ENCODE measurements at regions not wholly inside any gene's neighbourhood (a gene's known extent, or its start where the extent isn't known, plus 50 kb on each side); places are given as distances from the start of the nearest gene placed in this dataset.
A peak's percentile ranks its signal among the peaks of the same experiment; 100 is the strongest.
"Not testable (repeated sequence)": the region's sequence is repeated elsewhere in the genome, so short reads cannot be mapped to it uniquely, and the experiment has no call there.

DNA sequence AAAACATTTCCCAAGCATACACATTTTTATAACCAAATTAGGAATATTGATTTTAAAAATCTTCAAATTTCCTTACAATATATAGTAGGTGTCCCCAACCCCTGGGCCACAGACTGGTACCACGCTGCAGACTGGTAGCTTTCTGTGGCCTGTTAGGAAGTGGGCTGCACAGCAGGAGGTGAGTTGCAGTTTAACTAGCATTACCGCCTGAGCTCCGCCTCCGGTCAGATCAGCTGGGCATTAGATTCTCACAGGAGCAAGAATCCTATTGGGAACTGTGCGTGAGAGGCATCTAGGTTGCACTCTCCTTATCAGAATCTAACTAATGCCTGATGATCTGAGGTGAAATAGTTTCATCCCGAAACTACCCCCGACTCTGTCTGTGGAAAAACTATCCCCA, 62.1 kb downstream of the ZWINT start:
- DNase-seq (ENCODE audit: low spot score): no peak

- no peak for DNase-seq (ENCODE audit: low spot score)
Observed at GRCh38 chr10:56296618-56297017, 64.4 kb downstream of the ZWINT start.

GRCh38 chr10:56288403-56288802, 72.7 kb downstream of the ZWINT start:
- DNase-seq (ENCODE audit: low spot score): no peak

- no peak for DNase-seq (ENCODE audit: low spot score)
Observed at GRCh38 chr10:56286096-56286495, 75.0 kb downstream of the ZWINT start.

GRCh38 chr10:56279270-56279669, 81.8 kb downstream of the ZWINT start:
- no peak for DNase-seq (ENCODE audit: low spot score)

DNA sequence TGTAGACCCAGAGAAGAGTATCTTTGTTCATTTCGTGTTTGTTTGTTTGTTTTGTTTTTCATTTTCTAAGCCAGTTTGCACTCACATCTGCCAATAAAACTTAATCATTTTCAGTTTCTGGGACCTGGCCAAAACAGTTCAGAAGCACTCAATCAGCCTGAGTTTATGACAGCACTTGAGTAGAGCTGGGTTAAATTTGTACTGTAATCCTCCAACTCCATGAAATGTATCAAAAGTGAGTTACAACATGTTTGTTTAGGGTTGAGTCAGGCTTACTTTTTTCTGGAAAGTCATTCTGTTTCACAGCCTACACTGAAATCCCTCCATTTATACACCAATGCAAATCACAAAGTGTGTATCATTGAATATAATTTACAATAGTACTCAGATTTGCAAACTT, 91.9 kb downstream of the ZWINT start:
- no peak for DNase-seq (ENCODE audit: low spot score)

DNA sequence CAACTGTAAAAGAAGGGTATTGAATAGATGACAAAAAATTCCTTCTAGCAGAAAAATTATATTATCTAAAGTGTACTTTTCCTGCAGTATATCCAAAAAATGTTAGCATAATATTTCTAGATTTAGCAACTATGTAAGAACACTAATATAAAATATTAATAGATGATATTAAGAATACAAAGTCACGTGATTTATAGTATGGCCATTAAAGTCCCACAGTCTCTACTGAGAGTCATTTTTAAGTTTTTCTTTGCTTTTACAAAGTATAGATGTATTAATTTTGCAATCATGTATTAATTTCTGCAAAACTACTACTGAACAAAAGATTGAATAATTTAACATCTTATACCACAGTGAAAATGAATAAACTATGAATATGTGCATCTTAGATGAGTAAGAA, 94.9 kb downstream of the ZWINT start:
- DNase-seq (ENCODE audit: low spot score): no peak

GRCh38 chr10:56258991-56259390, 102.1 kb downstream of the ZWINT start:
- DNase-seq (ENCODE audit: low spot score): no peak

DNA sequence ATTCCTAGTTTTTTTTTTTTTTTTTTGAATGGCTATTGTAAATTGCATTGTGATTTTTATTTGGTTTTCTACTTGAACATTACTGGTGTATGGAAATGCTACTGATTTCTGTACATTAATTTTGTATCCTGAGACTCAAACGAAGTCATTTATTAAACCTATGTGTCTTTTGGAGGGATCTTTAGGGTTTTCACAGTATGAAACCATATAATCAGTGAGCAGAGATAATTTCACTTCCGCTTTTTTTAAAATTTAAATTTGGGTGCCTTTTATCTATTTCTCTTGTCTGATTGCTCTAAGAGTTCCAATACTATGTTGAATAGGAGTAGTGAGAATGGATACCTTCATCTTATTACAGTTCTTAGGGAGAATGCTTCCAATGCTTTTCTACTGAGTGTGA, 102.7 kb downstream of the ZWINT start:
- no peak for DNase-seq (ENCODE audit: low spot score)

- DNase-seq (ENCODE audit: low spot score): no peak
Observed at GRCh38 chr10:56255298-56255697, 105.8 kb downstream of the ZWINT start.

- no peak for DNase-seq (ENCODE audit: low spot score)
Observed at GRCh38 chr10:56240471-56240870, 120.6 kb downstream of the ZWINT start.

GRCh38 chr10:56231436-56231835, 129.6 kb downstream of the ZWINT start:
- no peak for DNase-seq (ENCODE audit: low spot score)

DNA sequence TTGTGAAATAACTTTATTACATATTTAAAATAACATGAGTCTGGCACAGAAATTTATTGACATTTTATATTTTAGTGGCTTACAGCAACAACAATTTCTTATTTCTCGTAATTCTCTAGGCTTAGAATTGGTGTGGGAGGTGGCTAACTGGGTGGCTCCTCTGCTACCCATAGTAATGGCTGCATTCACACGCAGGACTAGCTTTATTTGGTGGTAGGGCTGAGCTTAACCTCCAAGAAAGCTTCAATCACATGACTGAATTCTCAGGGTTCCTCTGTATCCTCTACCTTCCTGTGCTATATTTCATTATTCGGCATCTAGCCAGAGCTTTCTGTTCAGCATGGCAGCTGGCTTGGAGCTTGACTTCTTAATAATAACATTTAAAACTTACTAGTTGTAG, 138.8 kb downstream of the ZWINT start:
- no peak for DNase-seq (ENCODE audit: low spot score)

DNA sequence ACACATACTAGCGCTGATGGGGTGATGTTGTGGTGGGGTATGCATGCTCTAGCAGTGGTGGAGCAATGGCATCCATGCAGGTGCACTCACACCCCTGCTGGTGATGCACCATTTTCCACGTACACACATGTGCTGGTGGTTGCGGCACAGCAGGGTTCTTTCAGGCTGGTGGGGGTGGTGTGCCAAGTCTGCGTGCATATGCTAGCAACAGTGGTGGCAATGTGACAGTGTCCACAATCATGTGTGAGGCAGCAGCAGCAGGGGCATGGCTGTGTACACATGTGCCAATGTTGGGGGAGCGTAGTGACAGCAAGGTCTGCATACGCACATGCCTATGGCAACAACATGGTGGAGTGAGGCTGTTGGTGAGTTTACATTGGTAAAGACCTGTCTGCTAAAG, 148.1 kb downstream of the ZWINT start:
- DNase-seq (ENCODE audit: low spot score): no peak

DNA sequence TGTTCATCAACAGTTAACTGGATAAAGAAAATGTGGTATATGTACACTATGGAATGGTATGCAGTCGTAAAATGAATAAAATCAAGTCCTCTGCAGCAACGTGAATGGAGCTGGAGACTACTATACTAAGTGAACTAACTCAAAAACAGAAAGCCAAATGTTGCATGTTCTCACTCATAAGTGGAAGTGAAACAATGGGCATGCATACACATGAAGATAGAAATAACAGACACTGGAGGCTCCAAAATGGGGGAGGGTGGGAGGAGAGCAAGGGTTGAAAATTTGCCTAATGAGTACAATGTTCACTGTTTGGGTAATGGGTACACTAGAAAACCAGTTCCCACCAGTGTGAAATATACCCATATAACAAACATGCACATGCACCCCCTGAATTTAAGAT, 179.5 kb downstream of the ZWINT start:
- DNase-seq (ENCODE audit: low spot score): no peak

GRCh38 chr10:56178210-56178609, 182.8 kb downstream of the ZWINT start:
- no peak for DNase-seq (ENCODE audit: low spot score)

GRCh38 chr10:56155091-56155513, 206.0 kb downstream of the ZWINT start:
- not testable (repeated sequence) for DNase-seq (ENCODE audit: low spot score)

DNA sequence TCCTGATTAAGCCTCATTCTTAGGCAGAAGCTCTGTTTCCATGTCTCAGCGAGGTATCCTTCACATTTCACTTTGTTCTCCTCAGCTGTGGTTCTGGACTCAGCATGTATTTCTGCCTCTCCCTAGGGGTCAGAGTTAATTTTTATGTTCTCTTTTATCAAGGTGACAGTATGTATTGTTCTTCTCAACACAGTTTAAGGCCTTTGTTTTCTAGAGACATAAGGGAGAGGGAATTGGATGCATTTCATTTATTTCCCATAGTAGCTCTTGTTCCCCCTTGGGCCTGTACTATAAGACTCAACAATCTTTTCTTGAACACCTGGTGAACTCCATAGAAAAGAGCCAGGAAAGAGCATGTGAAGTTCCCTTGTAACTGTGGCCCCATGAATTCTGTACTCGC, 214.3 kb downstream of the ZWINT start:
- no peak for DNase-seq (ENCODE audit: low spot score)

- DNase-seq (ENCODE audit: low spot score): no peak
Observed at GRCh38 chr10:56142092-56142728, 218.8 kb downstream of the ZWINT start.

- no peak for DNase-seq (ENCODE audit: low spot score)
Observed at GRCh38 chr10:56139405-56139804, 221.7 kb downstream of the ZWINT start.

GRCh38 chr10:56135828-56136227, 225.2 kb downstream of the ZWINT start:
- DNase-seq (ENCODE audit: low spot score): no peak

DNA sequence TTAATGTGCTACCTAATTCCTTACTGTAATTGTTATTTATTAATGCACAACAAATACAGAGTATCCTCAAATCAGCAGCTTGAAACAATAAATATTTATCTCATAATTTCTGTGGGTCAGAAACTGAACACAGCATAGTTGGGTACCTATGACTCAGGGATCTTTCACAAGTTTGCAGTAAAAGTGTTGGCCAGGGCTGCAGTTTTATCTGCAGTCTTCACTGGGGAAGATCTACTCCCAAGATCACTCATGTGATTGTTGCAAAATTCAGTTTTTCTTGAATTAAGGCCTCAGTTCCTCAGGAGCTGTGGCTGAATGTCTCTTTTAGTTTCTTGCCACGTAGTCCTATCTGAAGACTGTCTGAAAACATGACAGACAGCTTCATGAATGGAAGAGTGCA, 237.8 kb downstream of the ZWINT start:
- DNase-seq (ENCODE audit: low spot score): no peak

- DNase-seq (ENCODE audit: low spot score): peak; percentile 20
Observed at GRCh38 chr10:56116684-56117083, 244.4 kb downstream of the ZWINT start.

DNA sequence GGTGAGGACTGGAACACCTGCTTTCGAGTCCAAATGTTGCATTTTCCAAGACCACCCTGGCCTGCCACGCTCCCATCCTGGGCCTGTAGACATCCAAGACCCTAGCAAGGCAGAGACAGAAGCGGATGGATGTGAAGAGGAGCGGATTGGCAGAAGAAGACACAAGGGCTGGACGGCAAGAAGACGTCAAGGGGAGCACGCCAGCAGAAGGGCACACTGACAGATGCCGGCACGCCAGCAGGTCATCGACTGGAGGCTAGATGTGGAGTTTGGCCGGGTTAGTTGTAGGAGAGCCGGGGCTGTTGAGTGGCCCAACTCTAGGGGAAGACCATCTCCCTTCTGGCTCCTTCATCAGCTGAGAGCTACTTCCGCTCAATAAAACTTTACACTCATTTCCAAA, 251.6 kb downstream of the ZWINT start:
- DNase-seq (ENCODE audit: low spot score): no peak

GRCh38 chr10:56104923-56105322, 256.1 kb downstream of the ZWINT start:
- no peak for DNase-seq (ENCODE audit: low spot score)

All from NAMALWA (cell line).